NCI-H510A treated with DMSO at 0.1 percent for 48 hours (cell line): ENCODE measurements at regions not wholly inside any gene's neighbourhood (a gene's known extent, or its start where the extent isn't known, plus 50 kb on each side); places are given as distances from the start of the nearest gene placed in this dataset.

Experiments used
- DNase-seq: peaks from one replicate; lab custom pipeline; 2025; lab: John Stamatoyannopoulos, UW

DNA sequence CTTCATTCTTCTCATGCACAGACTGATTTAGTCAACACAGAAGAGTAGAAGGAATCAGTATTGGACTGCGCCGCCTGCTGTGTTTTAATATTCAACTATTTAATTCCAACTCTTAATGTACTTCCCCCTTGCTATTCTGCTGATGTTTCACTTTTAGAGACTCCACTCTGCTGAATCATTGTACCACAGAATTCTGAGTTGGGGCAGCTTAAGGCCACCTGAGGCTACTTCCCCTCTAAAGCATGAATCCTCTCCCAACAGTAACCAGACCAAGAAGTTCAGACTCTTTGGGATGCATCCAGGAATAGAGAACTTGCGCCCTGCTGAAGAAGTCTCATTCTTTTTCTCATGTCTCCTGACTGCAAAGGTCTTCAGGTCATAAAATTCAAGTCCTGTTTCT lies 708.8 kb downstream of the UQCRFS1 start:
- no peak for DNase-seq

DNA sequence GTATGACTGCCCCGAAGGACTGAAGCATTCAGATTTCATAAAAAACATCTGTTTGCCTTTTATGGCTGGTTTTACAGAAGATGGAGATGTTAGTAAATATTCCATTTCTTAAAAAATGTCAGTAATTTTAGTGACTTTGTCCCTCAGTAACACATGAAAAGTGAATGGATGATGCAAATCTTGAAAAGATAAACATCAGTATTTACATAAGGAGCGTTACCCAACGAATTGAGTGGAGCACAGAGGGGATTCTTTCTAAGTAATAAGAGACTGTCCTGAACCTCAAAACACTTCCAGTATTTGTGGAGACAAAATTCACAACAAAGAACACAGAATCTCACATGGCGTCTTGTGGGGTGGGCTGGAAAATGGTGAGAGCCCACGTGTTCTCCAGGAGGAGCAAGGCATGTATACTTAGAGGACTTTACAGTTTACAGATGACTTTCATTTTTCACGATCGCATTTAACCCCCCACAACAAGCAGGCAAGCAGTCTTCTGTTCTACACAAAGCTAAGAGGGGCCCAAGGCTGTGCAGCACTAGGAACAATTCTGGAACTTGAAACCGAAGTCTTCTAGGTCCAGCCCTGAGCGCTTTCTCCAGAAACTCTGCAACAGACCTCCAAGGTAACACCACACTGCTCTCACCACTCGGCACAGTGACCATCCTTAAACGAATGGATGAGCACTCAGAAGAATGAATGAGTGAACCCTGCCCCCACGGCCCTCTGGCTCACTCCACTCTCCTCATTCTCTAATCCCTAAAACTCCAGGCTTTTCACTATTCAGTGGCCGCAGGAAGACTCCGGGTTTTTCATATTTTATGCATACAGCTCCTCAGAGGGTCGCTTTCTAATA lies 709.8 kb downstream of the UQCRFS1 start:
- DNase-seq, result no peak

DNA sequence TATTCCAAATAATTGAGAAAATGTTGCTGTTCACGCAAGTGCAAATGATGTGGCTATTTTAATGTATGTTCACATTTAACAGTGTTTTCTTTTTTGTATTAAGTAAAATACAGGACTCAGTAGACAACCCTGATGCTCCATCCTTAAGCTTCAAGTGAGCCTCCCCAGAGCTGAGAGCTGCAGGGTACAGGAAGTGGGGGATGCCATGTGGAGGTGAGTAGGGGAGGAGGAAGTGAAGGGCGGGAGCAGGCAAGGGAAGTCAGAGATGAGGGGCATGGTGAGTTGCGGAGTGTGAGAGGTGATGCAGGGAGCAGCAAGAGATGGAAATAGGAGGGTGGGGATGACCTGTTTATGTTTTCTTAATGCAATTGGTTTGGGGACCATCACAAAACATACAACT lies 711.0 kb downstream of the UQCRFS1 start:
- DNase-seq, result no peak

DNA sequence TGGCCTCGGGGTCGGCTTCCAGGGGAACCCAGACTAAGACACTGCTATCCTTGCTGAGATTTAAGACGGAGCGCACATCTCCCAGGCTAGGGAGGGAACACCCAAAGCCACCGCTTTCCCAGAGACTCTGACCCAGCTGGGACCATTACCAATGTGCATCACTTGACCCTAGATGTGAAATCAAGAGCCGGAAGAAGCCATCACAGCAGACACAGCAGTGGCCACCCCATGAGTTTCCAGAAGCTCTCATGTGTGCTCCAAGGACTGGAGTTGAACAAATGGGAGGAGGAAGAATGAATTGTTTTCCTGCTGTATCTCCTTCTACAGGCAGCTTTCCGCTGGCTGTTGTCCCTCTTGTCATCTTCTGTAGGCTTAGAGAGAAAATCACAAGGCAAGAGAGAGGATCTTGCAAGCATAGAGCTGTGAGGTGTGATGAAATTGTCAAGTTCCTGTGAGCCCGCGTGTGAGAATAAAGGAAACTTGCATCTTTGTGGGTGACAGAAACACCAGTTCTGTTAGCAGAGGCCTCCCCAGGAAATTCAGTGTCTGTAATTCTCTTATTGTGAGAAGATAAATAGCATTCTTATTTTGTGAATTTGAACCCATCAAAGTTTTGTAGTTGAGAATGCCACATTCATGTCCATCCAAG lies 711.8 kb downstream of the UQCRFS1 start:
- DNase-seq, result no peak

DNA sequence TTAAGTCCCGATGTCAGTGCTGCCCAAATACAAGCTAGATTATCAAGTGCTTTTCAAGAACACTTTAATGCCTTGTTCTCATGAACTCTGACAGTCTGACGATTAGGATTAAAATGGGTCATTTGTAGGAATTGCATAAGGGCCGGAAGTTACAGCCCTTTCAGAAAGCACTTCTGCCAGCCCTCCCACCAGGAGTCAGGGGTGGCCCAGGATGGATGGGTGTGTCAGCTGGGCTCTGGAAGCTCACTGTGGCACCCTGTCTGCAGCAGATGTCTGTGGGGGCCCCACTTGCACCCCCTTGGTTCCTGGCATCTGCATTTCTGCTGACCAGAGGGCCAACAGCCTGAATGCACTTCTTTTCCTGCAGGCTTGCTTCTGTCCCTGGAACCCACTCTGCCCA lies 712.7 kb downstream of the UQCRFS1 start:
- DNase-seq, result no peak

DNA sequence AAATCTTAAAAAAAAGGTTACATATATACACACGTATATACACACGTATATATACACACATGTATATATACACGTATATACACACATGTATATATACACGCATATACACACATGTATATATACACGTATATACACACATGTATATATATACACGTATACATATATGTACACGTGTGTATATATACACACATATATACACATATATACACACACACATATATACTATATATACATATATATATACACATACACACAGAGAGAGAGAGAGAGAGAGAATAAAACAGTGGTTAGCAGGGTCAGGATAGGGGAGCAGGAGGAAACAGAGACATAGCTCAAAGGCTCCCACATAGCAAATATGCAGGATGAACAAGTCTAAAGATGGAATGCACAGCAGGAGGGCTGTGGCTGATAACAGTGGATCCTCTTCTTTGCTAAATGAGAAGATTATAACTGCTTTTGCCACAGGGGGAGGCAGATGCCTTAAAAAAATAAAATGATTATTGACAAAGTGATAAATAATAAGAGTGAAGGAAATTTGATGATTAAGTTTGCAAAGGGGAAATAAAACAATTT lies 714.5 kb downstream of the UQCRFS1 start:
- DNase-seq, result no peak

DNA sequence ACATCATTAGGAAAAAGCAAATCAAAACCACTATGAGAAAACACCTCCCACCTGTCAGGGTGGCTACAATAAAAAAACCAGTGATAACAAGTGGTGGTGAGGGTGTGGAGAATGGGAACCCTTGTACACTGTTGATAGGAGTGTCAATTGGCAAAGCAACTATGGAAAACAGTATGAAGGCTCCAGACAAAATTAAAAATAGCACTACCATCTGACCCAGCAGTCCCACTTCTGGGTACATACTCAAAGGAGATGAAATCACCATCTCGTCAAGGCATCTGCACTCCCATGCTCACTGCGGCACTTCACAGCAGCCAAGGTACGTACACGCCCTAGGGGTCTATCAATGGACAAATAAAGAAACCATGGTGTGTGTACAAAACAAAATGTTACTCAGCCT lies 715.1 kb downstream of the UQCRFS1 start:
- DNase-seq, result no peak

DNA sequence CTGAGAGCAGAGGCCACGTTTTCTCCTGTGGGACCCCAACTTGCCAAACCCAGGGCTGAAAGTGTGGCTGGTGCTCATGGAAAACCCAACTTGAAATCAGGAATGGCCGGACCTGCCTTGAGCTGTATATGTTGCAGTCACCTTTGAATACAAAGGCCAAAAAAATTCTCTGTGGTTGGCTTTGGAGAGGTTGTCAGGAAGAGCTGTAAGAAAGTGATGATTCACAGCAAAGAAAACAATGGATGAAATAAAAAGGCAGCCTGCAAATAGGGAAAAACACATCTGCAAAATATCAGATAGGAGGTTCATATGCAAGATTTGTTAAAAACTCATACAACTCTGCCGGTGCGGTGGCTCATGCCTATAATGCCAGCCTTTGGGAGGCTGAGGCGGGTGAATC lies 715.8 kb downstream of the UQCRFS1 start:
- DNase-seq, result no peak

DNA sequence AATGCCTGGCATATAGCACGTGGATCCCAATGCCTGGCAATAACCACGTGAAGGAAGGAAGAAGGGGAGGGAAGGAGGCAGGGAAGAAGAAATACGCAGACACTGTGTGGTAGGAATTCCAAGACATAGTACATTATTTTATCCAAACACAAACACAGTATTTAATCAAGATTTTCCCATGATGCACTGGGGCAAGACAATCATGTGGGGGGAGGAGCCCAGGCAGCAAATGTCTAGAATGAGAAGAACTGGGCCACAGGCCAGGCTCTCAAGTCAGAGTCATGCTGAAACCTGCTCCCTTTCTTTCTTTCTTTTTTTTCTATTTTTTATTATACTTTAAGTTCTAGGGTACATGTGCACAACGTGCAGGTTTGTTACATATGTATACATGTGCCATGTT lies 717.9 kb downstream of the UQCRFS1 start:
- DNase-seq, result no peak

DNA sequence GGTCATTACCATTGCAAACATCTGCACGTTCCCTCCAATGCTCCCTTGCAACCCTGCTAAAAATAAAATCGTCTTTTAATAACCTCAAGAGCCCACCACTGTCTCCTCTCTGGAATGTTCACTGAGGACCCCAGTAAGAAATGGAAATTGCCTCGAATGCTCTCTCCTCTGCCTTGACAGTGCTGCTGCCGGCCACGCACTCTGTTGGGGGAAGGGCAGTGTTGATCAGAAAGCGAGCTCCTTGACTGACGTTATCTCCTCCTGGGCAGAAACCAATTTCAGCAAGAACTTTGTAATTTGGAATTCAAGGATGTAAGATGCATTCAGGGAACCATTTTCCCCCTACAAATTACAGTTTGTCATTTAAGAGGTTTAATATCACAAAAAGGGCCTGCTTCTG lies 718.5 kb downstream of the UQCRFS1 start:
- no peak for DNase-seq

DNA sequence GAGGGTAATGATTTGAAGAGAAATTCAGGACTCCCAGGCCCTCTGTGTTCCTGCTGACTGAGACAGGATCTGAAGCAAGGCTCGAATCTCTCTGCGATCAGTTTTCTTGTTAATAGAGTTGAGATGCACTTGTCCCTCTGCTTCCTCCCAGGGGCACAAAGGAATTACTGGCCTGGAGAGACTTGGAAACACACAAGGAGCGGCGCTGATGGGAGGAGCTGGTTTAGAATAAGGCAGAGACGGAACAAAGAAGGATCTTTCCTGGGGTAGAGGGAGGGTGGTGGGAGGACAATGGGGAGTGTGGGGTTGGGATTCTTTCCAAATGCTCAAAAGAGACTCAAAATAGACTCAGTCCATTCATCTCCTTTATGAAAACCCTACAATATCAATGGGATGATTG lies 719.1 kb downstream of the UQCRFS1 start:
- DNase-seq, result no peak

DNA sequence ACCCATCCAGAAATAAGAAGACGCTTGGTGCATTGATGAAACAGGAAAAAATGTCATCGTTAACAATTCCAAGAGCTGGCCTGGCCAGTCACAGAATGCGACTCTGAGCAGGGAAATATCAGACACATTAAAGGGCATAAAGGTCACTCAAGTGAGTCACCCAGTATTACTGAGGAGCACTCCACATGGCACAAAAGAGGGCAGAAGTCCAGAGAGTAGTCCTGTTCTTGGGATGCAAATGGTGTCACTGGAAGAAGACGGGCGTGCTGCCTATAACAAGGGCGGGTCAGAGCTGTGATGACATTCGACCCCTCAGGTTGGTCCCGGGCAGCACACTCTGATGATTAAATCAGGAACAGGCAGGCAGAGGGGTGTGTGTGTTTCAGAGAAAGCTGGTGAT lies 720.3 kb downstream of the UQCRFS1 start:
- no peak for DNase-seq

DNA sequence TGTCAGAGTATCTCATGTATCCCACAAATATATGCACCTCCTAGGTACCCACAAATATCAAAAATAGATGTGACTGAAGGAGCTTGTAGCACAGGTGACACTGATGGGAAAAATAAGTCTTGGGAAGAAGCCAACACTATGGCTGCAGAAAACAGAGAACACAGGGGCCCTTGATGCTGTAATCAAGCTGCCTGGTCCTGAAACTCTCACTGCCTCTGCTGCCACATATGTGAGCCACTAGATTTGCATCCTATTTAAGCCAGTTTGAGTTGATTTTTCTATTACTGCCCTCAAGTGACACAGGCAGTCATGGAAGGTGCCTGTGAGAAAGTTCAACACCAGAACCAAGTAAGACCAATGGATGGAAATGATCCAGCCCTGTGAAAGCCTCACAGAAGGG lies 720.8 kb downstream of the UQCRFS1 start:
- DNase-seq, result no peak

DNA sequence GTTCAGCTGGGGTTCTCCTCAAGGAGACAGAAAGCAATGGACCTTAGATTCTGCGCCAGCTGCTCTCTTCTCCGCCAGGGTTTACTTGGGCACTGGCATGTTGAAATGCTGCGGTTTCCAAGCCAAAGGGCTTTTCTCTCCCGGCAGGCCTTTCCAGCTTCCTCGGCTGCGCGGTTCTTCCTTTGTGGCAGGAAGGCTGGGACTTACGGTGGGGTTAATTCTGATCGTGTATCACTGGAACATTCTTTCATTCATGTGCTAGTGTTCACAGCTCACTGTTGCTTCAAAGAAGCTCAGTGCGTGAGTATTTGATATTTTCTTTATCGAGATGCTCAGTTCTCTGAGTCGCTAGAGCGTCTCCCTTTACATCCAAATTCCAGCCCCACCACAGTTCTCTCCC lies 723.2 kb downstream of the UQCRFS1 start:
- DNase-seq, result no peak

DNA sequence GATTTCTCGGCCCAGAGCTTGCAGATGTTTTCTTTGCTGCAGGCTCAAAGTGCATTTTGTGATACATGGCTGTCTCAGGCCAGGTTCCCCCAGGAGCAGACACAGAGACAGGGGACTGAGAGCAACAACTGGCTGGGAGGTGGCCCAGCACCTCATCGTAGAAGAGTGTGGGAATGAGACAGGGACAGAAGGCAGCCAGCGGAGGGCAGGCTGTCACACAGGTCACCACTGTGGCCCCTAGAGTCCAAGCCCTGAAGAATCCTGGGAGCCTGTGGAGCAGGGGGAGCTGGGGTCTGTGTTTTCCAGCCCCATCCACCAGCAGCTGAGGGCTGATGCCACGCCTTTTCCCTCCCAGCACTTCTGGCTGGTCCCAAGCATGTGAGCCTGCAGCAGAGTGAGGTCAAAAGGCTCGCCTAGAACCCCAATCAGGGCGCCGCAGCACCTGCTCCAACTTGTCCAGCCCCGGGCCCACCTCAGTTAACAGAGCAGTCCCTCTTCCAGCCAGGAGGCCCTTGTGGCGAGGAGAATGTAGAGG lies 723.8 kb downstream of the UQCRFS1 start:
- DNase-seq, result no peak

DNA sequence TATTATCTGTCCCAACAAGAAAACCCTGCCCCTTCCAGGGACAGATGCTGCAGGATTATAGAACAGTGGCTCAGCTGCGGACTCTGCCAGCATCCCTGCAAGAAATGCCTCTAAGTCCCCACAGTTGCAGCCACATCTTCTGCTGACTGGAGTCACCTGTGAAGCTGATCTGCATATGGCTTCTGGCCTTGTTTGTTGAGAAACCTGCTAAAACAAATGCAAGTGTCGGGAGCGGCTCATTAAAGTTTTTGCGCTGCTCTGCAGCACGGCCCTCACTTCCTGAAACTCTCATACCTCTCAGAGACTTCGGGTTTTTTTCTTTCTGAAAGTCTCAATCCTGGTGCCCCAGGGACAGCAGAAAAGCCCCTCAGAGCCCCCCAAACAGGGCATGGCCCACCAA lies 725.0 kb downstream of the UQCRFS1 start:
- DNase-seq, result no peak

DNA sequence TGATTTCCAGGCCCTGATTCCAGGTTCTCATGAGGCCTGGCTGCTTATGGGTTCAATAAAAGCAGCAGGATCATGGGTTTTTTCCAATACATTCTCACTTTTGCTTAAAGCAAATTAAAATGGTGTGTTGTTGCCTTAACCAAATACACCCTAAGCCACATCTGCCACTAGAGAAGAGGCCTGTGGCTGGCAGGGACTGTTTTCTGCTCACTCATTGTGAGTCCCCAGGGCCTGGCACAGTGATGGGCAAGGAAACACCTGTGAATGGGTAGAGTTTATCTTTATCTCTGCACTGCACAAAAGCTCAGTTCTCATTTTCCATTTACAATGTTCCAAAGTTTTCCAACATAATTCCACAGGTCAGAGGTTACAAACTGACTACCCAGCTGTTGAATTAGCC lies 726.0 kb downstream of the UQCRFS1 start:
- no peak for DNase-seq

DNA sequence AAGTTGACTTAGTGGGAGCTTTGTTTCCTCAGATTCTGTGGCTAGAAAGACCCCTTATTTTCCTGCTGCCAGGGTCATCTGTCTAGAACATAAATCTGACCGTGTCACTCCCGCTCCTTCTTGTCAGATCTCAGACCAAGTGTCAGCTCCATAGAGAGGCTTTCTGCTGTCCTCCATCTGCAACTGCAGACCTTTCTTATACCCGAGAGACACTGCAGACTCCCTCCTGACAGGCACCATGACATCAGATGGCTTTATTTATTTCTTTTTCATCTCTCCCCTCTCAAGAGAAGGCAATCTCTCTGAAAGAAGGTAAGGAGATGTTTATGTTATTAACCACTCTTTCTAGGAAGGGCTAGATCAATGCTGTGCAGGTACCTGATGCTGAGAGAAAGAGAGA lies 726.5 kb downstream of the UQCRFS1 start:
- no peak for DNase-seq

DNA sequence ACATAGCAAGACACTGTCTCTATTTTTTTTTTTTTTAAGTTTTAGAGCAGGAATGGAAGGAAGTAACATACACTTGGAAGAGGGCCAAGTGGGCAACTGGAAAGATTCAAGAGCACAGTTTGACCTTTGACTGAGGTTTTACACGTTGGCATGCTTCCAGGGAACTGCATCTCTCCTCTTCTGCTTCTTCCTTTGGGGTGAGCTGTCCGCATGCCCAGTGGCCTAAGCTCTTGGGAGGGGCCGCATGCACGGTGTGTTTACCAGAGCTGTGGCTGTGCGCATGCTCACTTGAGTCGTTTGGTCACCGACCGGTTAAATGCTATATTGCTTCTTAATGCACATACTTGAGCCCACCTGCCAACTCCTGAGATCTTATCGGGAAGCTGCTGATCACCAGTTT lies 727.7 kb downstream of the UQCRFS1 start:
- no peak for DNase-seq

DNA sequence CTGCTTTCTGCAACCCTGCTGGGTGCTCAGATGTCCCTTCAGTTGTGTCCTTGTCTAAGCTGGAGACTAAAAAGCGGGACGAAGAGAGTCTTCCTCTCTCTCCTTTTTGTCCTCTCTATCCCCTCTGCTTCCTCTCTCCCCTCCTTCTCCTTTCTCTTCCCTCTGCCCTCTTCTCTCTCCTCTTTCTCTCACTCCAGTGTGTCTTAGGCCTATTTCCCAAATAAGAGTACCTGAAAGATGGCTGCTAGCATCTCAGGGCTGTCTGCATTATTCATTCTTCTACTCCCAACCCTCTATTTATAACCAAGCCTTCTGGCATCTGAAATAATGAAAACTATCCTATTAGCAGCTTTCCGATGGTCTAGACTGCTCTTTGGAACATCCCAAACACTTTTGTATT lies 729.8 kb downstream of the UQCRFS1 start:
- DNase-seq, result no peak

DNA sequence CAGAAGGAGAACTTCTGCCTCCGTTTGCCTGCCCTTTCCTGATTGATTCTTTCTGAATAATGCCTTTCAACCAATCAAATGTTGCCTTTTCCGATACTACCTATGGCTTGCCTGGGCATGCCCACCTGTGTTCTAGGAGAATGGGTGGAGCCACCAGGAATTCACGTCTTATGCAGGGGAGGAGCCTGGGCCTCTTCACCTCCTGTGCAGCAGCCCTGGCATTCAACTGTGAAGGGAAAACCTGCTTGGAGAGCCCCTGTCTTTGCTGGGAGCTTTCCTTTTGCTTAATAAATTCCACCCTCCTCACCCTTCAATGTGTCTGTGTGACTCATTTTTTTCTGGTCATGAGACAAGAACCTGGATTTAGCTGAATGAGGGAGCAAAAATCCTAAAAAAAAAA lies 730.7 kb downstream of the UQCRFS1 start:
- no peak for DNase-seq

DNA sequence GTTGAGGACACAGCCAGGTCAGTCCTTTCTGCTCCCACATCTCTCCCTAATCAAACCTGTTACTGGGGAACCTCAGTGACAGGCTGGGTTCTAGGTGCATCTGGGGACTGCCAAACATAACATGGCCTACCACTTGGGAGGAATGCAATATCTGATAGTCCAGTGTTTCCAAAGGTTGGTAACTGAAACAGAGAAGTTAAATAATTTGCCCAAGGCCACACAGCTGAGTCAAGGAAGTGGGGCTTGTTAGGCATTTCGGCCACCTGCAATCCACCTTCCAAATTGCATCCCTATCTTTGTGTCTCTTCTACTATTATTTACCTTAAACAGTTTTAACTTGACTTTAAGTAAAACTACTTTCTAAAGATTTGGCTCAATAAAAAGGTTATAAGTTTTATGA lies 731.3 kb downstream of the UQCRFS1 start:
- DNase-seq, result no peak

DNA sequence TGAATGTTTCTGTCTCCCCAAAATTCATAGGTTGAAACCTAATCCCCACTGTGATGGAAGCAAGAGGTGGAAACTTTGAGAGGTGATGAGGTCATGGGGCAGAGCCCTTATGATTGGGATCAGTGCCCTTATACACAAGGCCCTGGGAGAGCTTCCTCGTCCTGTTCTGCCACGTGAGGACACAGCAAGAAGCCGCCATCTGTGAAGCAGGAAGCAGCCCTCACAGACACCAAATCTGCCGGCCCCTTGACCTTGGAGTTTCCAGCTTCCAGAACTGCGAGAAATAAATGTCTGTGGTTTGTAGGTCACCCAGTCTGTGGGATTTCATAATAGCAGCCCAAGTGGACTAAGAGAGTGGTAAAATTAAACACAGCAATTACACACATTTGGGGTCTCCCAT lies 737.4 kb downstream of the UQCRFS1 start:
- no peak for DNase-seq
